ENCODE measurements at regions not wholly inside any gene's neighbourhood (a gene's known extent, or its start where the extent isn't known, plus 50 kb on each side); places are given as distances from the start of the nearest gene placed in this dataset.

DNA sequence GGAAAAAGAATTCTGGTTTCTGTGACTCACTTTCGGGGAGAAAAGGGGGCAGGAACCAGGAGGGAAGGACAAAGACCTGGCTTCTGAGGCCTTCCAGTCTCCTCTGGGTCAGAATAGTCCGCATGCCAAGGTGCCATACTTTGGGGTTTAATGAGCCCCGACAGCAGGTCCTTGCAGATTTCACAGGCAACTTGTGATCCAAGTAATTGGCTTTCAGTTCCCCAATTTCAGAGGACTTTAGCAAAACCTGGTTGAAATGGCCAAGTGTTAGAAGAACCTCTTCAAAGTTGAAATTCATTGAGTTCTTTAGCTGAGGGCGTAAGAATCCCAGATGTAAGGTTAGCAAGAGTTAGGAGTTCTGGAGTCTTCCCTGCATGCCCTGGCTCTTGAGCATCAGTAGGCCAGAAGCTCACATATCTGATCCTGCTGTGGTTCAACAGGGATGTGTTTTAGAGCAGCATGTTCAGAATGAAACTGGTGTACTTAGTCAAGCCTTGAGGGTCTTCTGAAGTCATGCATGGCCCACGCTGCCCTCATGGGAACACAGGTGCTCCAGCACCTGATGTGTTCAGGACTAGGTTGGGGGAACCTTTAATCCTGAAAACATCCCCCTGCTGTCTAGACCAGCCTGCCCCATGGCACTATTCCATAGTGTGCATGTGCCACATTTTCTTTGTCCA is 143.0 kb downstream of the NUP35 start:
- no peak for ATAC-seq (ENCODE audit: low read depth)
- Histone ChIP-seq H3K27me3 (ENCODE audit: insufficient read depth, poor library complexity, severe bottlenecking) (no peaks in the 10 kb centered on the region), H3K9me3 (ENCODE audit: severe bottlenecking) (no peaks in the 10 kb centered on the region), H3K4me3 (ENCODE audit: severe bottlenecking) (no peak overlapping the region), H3K36me3 (ENCODE audit: low read depth) (no peaks in the 10 kb centered on the region), H3K4me1 (ENCODE audit: insufficient read depth, poor library complexity, severe bottlenecking) (no peaks in the 10 kb centered on the region), H3K27ac (ENCODE audit: poor library complexity, severe bottlenecking) (no peak overlapping the region)
- TF ChIP-seq, protein P1, sequence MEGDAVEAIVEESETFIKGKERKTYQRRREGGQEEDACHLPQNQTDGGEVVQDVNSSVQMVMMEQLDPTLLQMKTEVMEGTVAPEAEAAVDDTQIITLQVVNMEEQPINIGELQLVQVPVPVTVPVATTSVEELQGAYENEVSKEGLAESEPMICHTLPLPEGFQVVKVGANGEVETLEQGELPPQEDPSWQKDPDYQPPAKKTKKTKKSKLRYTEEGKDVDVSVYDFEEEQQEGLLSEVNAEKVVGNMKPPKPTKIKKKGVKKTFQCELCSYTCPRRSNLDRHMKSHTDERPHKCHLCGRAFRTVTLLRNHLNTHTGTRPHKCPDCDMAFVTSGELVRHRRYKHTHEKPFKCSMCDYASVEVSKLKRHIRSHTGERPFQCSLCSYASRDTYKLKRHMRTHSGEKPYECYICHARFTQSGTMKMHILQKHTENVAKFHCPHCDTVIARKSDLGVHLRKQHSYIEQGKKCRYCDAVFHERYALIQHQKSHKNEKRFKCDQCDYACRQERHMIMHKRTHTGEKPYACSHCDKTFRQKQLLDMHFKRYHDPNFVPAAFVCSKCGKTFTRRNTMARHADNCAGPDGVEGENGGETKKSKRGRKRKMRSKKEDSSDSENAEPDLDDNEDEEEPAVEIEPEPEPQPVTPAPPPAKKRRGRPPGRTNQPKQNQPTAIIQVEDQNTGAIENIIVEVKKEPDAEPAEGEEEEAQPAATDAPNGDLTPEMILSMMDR (IDR thresholded peaks at IDR 0.05; ENCODE audit: poor library complexity, severe bottlenecking): no peak
- DNase-seq (ENCODE audit: low spot score): no peak

DNA sequence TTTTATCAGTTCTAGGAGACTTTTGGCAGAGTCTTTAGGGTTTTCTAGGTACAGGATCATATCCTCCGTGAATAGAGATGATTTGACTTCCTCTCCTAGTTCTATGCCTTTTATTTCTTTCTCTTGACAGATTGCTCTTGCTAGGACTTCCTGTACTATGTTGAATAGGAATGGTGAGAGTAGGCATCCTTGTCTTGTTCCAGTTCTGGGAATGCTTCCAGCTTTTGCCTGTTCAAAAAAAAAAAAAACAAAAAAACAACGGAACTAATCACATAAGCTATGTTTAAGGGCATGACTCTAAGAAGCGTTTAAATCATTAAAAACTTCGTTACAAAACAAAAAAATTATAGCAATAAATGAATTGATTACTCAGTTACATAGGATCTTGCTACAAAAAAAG is 145.7 kb downstream of the NUP35 start:
- Histone ChIP-seq H3K9me3 (ENCODE audit: severe bottlenecking) (no peaks in the 10 kb centered on the region), H3K27ac (ENCODE audit: poor library complexity, severe bottlenecking) (no peak overlapping the region), H3K4me1 (ENCODE audit: insufficient read depth, poor library complexity, severe bottlenecking) (no peaks in the 10 kb centered on the region), H3K4me3 (ENCODE audit: severe bottlenecking) (no peak overlapping the region), H3K36me3 (ENCODE audit: low read depth) (no peaks in the 10 kb centered on the region), H3K27me3 (ENCODE audit: insufficient read depth, poor library complexity, severe bottlenecking) (no peaks in the 10 kb centered on the region)
- ATAC-seq (ENCODE audit: low read depth) (no peak), DNase-seq (ENCODE audit: low spot score) (no peak)
- TF ChIP-seq, protein P1 (IDR thresholded peaks at IDR 0.05; ENCODE audit: poor library complexity, severe bottlenecking): no peak

DNA sequence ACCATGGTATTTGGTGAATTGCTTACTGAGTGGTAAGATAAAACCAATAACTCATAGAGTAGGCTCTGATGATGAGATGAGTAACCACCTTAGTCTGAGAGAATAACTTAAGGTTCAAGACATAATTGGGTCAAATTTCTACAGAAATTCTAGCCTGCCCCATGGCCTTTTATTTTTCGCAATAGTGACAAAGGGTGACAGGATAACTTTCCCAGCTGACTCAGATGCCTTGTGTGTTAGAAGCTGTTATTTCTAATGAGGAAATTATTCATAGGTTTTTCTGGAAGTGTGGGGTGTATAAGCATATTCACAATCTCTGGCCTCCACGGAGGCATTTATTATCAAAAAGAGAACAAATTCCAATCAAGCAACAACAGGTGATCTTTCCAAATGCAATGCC is 159.0 kb downstream of the NUP35 start:
- TF ChIP-seq, protein P1 (IDR thresholded peaks at IDR 0.05; ENCODE audit: poor library complexity, severe bottlenecking): no peak
- no peak for DNase-seq (ENCODE audit: low spot score)
- peaks cover 8% of the 10 kb centered on the region for H3K9me3 ChIP-seq (ENCODE audit: severe bottlenecking)

DNA sequence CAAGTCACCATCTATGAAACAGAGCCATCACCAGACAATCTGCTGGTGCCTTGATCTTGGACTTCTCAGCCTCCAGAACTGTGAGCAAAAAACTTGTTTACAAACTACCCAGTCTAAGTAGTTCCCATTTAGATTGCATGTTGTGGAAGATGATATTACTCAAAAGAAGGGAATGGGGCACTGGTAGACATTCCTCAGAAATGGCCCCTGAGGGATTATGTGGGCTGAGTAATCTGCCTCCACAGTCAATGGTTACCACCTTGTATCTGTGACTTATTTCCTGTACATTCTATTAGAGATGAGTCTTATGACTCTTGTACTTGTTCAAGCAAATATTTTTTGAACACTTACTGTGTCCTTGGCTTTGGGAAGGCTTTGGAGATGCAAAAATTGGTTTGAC is 160.4 kb downstream of the NUP35 start:
- ATAC-seq (ENCODE audit: low read depth) (peak; percentile 99), DNase-seq (ENCODE audit: low spot score) (peak; percentile 62)
- TF ChIP-seq, protein P1 (IDR thresholded peaks at IDR 0.05; ENCODE audit: poor library complexity, severe bottlenecking): no peak
- no peak overlapping the region for H3K4me3 ChIP-seq (ENCODE audit: severe bottlenecking)
- H3K36me3 ChIP-seq (ENCODE audit: low read depth): no peaks in the 10 kb centered on the region
- H3K27me3 ChIP-seq (ENCODE audit: insufficient read depth, poor library complexity, severe bottlenecking): no peaks in the 10 kb centered on the region
- H3K4me1 ChIP-seq (ENCODE audit: insufficient read depth, poor library complexity, severe bottlenecking): peaks cover 8% of the 10 kb centered on the region
- H3K9me3 ChIP-seq (ENCODE audit: severe bottlenecking): peaks cover 8% of the 10 kb centered on the region
- peak overlapping the region; percentile 98 for H3K27ac ChIP-seq (ENCODE audit: poor library complexity, severe bottlenecking)

More for the DNA sequence above, 159.0 kb downstream of the NUP35 start:
- peaks cover 8% of the 10 kb centered on the region for H3K4me1 ChIP-seq (ENCODE audit: insufficient read depth, poor library complexity, severe bottlenecking)
- H3K27ac ChIP-seq (ENCODE audit: poor library complexity, severe bottlenecking): peak overlapping the region; percentile 98
- no peaks in the 10 kb centered on the region for H3K36me3 ChIP-seq (ENCODE audit: low read depth)
- ATAC-seq (ENCODE audit: low read depth): no peak
- no peaks in the 10 kb centered on the region for H3K27me3 ChIP-seq (ENCODE audit: insufficient read depth, poor library complexity, severe bottlenecking)
- no peak overlapping the region for H3K4me3 ChIP-seq (ENCODE audit: severe bottlenecking)

DNA sequence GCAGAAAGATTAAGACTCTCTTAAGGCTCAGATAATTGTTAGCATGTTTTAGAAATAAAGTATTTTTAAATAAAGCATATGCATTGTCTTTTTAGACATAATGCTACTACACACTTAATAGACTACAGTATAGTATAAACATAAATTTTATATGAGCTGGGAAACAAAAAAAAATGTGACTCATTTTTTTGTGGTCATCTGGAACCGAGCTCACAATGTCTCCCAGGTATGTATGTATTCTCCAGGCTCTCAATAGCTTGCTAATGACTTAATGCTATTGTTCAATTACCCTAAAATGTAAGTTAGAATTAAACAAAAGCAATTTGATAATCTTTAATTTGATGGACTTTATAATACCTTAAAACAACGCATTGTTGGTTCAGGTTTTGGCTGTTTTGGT is 167.2 kb downstream of the NUP35 start:
- no peaks in the 10 kb centered on the region for H3K27me3 ChIP-seq (ENCODE audit: insufficient read depth, poor library complexity, severe bottlenecking)
- no peak for DNase-seq (ENCODE audit: low spot score)
- TF ChIP-seq, protein P1 (IDR thresholded peaks at IDR 0.05; ENCODE audit: poor library complexity, severe bottlenecking): no peak
- H3K9me3 ChIP-seq (ENCODE audit: severe bottlenecking): no peaks in the 10 kb centered on the region
- H3K4me3 ChIP-seq (ENCODE audit: severe bottlenecking): no peak overlapping the region
- peaks cover 8% of the 10 kb centered on the region for H3K4me1 ChIP-seq (ENCODE audit: insufficient read depth, poor library complexity, severe bottlenecking)
- H3K36me3 ChIP-seq (ENCODE audit: low read depth): no peaks in the 10 kb centered on the region
- peak; percentile 78 for ATAC-seq (ENCODE audit: low read depth)
- H3K27ac ChIP-seq (ENCODE audit: poor library complexity, severe bottlenecking): no peak overlapping the region
